ENCODE measurements at regions not wholly inside any gene's neighbourhood (a gene's known extent, or its start where the extent isn't known, plus 50 kb on each side); places are given as distances from the start of the nearest gene placed in this dataset.

DNA sequence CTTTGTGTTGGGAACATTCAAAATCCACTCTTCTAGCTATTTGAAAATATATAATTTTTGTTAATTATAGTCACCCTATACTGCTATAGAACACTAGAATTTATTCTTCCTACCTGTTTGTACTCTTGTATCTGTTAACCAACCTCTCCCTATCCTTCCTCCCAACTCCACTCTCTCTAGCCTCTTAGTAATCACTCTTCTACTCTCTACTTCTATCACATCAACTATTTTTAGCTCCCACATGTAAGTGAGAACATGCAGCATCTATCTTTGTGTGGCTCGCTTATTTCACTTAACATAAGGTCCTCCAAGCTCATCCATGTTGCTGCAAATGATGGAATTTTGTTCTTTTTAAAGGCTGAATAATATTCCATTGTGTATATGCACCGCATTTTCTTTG, 537.3 kb downstream of the MID1IP1 start:
- TF ChIP-seq, protein P1, sequence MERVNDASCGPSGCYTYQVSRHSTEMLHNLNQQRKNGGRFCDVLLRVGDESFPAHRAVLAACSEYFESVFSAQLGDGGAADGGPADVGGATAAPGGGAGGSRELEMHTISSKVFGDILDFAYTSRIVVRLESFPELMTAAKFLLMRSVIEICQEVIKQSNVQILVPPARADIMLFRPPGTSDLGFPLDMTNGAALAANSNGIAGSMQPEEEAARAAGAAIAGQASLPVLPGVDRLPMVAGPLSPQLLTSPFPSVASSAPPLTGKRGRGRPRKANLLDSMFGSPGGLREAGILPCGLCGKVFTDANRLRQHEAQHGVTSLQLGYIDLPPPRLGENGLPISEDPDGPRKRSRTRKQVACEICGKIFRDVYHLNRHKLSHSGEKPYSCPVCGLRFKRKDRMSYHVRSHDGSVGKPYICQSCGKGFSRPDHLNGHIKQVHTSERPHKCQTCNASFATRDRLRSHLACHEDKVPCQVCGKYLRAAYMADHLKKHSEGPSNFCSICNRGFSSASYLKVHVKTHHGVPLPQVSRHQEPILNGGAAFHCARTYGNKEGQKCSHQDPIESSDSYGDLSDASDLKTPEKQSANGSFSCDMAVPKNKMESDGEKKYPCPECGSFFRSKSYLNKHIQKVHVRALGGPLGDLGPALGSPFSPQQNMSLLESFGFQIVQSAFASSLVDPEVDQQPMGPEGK (tag by site-specific recombination; IDR thresholded peaks at IDR 0.05) = no peak
- no peak for TF ChIP-seq SP2 (tag by site-specific recombination; IDR thresholded peaks at IDR 0.05)
- TF ChIP-seq, protein P2, sequence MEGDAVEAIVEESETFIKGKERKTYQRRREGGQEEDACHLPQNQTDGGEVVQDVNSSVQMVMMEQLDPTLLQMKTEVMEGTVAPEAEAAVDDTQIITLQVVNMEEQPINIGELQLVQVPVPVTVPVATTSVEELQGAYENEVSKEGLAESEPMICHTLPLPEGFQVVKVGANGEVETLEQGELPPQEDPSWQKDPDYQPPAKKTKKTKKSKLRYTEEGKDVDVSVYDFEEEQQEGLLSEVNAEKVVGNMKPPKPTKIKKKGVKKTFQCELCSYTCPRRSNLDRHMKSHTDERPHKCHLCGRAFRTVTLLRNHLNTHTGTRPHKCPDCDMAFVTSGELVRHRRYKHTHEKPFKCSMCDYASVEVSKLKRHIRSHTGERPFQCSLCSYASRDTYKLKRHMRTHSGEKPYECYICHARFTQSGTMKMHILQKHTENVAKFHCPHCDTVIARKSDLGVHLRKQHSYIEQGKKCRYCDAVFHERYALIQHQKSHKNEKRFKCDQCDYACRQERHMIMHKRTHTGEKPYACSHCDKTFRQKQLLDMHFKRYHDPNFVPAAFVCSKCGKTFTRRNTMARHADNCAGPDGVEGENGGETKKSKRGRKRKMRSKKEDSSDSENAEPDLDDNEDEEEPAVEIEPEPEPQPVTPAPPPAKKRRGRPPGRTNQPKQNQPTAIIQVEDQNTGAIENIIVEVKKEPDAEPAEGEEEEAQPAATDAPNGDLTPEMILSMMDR (tag by site-specific recombination; IDR thresholded peaks at IDR 0.05) = no peak
- TF ChIP-seq KLF9 (tag by site-specific recombination; IDR thresholded peaks at IDR 0.05; ENCODE audit: low read depth) = no peak

Measured in HEK293 (cell line).